IMR-90 (cell line): ENCODE measurements at regions not wholly inside any gene's neighbourhood (a gene's known extent, or its start where the extent isn't known, plus 50 kb on each side); places are given as distances from the start of the nearest gene placed in this dataset.

Experiments used
- ATAC-seq: fragments of 200-7000 bp; cut with Tn5 transposase; 2 replicates; pipeline ENCODE4 v1.9.1; 2020; ENCODE audit warnings: low read depth, mild to moderate bottlenecking, moderate library complexity
- BruUV-seq: library from RNA; stranded (reverse); fragments of 400-500 nt; replicated peaks from 2 replicates; lab custom pipeline; 2021; lab: Mats Ljungman, UMichigan
- CTCF ChIA-PET: fragments of 300-600 bp; formaldehyde crosslinking; extraction: SDS; loops from one replicate; lab custom pipeline; 2021; ENCODE audit warnings: antibody characterized with exemption; lab: Yijun Ruan, JAX
- POLR2A ChIA-PET: fragments of 300-600 bp; sonication (Branson Sonifier 250); formaldehyde crosslinking; loops from one replicate; lab custom pipeline; 2022; ENCODE audit warnings: antibody characterized with exemption; ENCODE audit not compliant: unreplicated experiment; lab: Charles Lee
- DNase-seq: peaks from one replicate; pipeline ENCODE4 v3.0.0; 2013
- H2AFZ ChIP-seq: replicated peaks from 2 replicates; pipeline ENCODE3; 2013; ENCODE audit warnings: low read length, mild to moderate bottlenecking; ENCODE audit not compliant: poor library complexity
- H2AK5ac ChIP-seq: 2 replicates; pipeline ENCODE4 v1.6.1; 2013; ENCODE audit warnings: low read depth, low read length, inconsistent platforms
- H2AK9ac ChIP-seq: replicated peaks from 2 replicates; pipeline ENCODE3; 2013; ENCODE audit warnings: mild to moderate bottlenecking, low read depth, low read length, moderate library complexity; ENCODE audit not compliant: poor library complexity
- H2BK120ac ChIP-seq: 2 replicates; pipeline ENCODE4 v1.6.1; 2013; ENCODE audit warnings: low read depth, low read length, inconsistent platforms
- H2BK15ac ChIP-seq: 3 replicates; pipeline ENCODE4 v1.6.1; 2013; ENCODE audit warnings: low read depth, low read length, inconsistent platforms
- H2BK20ac ChIP-seq: 2 replicates; pipeline ENCODE4 v1.6.1; 2013; ENCODE audit warnings: low read depth, mild to moderate bottlenecking, inconsistent platforms, low read length, moderate library complexity
- H2BK5ac ChIP-seq: 2 replicates; pipeline ENCODE4 v1.6.1; 2013; ENCODE audit warnings: mild to moderate bottlenecking, low read depth, low read length, inconsistent platforms; ENCODE audit not compliant: poor library complexity, severe bottlenecking
- H3K14ac ChIP-seq: replicated peaks from 2 replicates; pipeline ENCODE4 v1.6.1; 2013; ENCODE audit warnings: low read depth, low read length, inconsistent platforms
- H3K18ac ChIP-seq: 2 replicates; pipeline ENCODE4 v1.6.1; 2013; ENCODE audit warnings: low read depth, low read length, control low read depth
- H3K23ac ChIP-seq: 2 replicates; pipeline ENCODE4 v1.6.1; 2013; ENCODE audit warnings: low read depth, low read length, inconsistent platforms
- H3K27ac ChIP-seq: 2 replicates; pipeline ENCODE4 v1.5.1; 2013; ENCODE audit warnings: mild to moderate bottlenecking, control low read depth, low read length; ENCODE audit not compliant: insufficient read depth
- H3K27me3 ChIP-seq: 2 replicates; pipeline ENCODE4 v1.6.1; 2013; ENCODE audit warnings: low read length; ENCODE audit not compliant: control insufficient read depth, insufficient read depth
- H3K36me3 ChIP-seq: 2 replicates; pipeline ENCODE4 v1.6.1; 2013; ENCODE audit warnings: low read length, mixed read lengths; ENCODE audit not compliant: control insufficient read depth, insufficient read depth
- H3K4ac ChIP-seq: 2 replicates; pipeline ENCODE4 v1.6.1; 2013; ENCODE audit warnings: low read depth, low read length, inconsistent platforms
- H3K4me1 ChIP-seq: 2 replicates; pipeline ENCODE4 v1.6.1; 2013; ENCODE audit warnings: low read length, mixed read lengths; ENCODE audit not compliant: control insufficient read depth, insufficient read depth
- H3K4me2 ChIP-seq: 2 replicates; pipeline ENCODE4 v1.6.1; 2013; ENCODE audit warnings: low read depth, mild to moderate bottlenecking, control low read depth, low read length, moderate library complexity
- H3K4me3 ChIP-seq: 2 replicates; pipeline ENCODE4 v1.5.1; 2013; ENCODE audit warnings: low read depth, mild to moderate bottlenecking, control low read depth, low read length, moderate library complexity; ENCODE audit not compliant: insufficient read depth
- H3K56ac ChIP-seq: 2 replicates; pipeline ENCODE4 v1.6.1; 2013; ENCODE audit warnings: low read length, inconsistent platforms; ENCODE audit not compliant: insufficient read depth; ENCODE audit errors: extremely low read depth
- H3K79me1 ChIP-seq, 2 experiments: 2 replicates each; pipeline ENCODE4 v1.6.1; 2013; ENCODE audit warnings: low read length in 2 of 2, inconsistent platforms in 1 of 2, low read depth in 1 of 2
- H3K9ac ChIP-seq: 2 replicates; pipeline ENCODE4 v1.6.1; 2013; ENCODE audit warnings: low read depth, low read length, control low read depth
- H3K9me1 ChIP-seq: 2 replicates; pipeline ENCODE4 v1.6.1; 2013; ENCODE audit warnings: low read length, inconsistent platforms; ENCODE audit not compliant: insufficient read depth
- H3K9me3 ChIP-seq: 2 replicates; pipeline ENCODE4 v1.6.1; 2013; ENCODE audit warnings: low read length; ENCODE audit not compliant: control insufficient read depth, insufficient read depth
- H4K20me1 ChIP-seq: 2 replicates; pipeline ENCODE4 v1.6.1; 2013; ENCODE audit warnings: low read length, inconsistent platforms; ENCODE audit not compliant: insufficient read depth
- H4K5ac ChIP-seq: 2 replicates; pipeline ENCODE4 v1.6.1; 2013; ENCODE audit warnings: mild to moderate bottlenecking, low read depth, low read length, control low read depth
- H4K8ac ChIP-seq, 2 experiments: 2 replicates each; pipeline ENCODE4 v1.6.1; 2013; ENCODE audit warnings: low read depth in 2 of 2, low read length in 2 of 2, control low read depth in 1 of 2, inconsistent platforms in 1 of 2
- H4K91ac ChIP-seq: 2 replicates; pipeline ENCODE4 v1.6.1; 2013; ENCODE audit warnings: low read depth, low read length, inconsistent platforms; ENCODE audit not compliant: insufficient read depth
- MAFK ChIP-seq: IDR thresholded peaks from 2 replicates; pipeline ENCODE4 v1.6.1; 2012; ENCODE audit warnings: low read depth, low read length, improper control_type of control experiment
- WGBS, 2 experiments: methylation state at CpG; one replicate each; pipeline versions ENCODE4 v1.1.5 to v1.1.7; 2013; ENCODE audit warnings: missing lambda C conversion rate in 2 of 2; ENCODE audit not compliant: insufficient read length in 1 of 2; ENCODE audit errors: extremely low coverage in 2 of 2; 5-methylcytosine and 5-hydroxymethylcytosine counted together
- dilution Hi-C: fragments of 300-500 bp; cut with HindIII; formaldehyde crosslinking; loops from one replicate; pipeline ENCODE4 v1.14.3; 2018; ENCODE audit warnings: low sequenced_read_pairs; ENCODE audit not compliant: unreplicated experiment
- in situ Hi-C: fragments of 300-500 bp; cut with MboI; formaldehyde crosslinking; loops from 3 replicates; pipeline ENCODE4 v1.14.3; 2019; ENCODE audit warnings: low sequenced_read_pairs, inconsistent platforms, mixed read lengths
- intact Hi-C: fragments of 100-400 bp; cut with micrococcal nuclease; formaldehyde crosslinking; loops from 2 replicates; pipeline ENCODE4 v1.10.0; 2022
- TF ChIP-seq, protein P1 (sequence below): fragments of 150-350 bp; IDR thresholded peaks from 2 replicates; pipeline ENCODE4 v1.6.1; 2016; ENCODE audit warnings: low read depth, mild to moderate bottlenecking, low read length, moderate library complexity, borderline replicate concordance

GRCh38 chr4:33268776-33269175 is 2548.6 kb downstream of the PCDH7 start:
- CTCF ChIA-PET: interaction anchor here (0.5 kb wide), 1 partner anchor 57 kb away, joined by 7 read pairs; no protein-coding TSS in a partner anchor
- 55% methylated on average over 2 of the region's 5 CpGs; no CpG with 5 or more reads in 1 of the 2 experiments for WGBS, 2 experiments
- H3K56ac ChIP-seq: no peak overlapping the region

More at GRCh38 chr4:33268776-33269175, 2548.6 kb downstream of the PCDH7 start:
- in situ Hi-C loops: no loop called here
- Histone ChIP-seq H4K8ac (no peak overlapping the region), H3K23ac (no peak overlapping the region), H3K4me3 (no peak overlapping the region), H3K79me1 (no peaks in the 10 kb centered on the region), H2BK20ac (no peak overlapping the region), H2BK120ac (no peak overlapping the region), H2BK15ac (no peak overlapping the region), H3K9me3 (peaks cover 2% of the 10 kb centered on the region; the same call in 1 of the 2 replicates), H3K4ac (no peak overlapping the region), H4K20me1 (no peaks in the 10 kb centered on the region), H3K18ac (no peak overlapping the region), H3K27me3 (no peaks in the 10 kb centered on the region), H2AFZ (no peak overlapping the region), H3K27ac (no peak overlapping the region), H3K9ac (no peak overlapping the region), H3K36me3 (no peaks in the 10 kb centered on the region), H3K14ac (no peak overlapping the region), H4K91ac (no peak overlapping the region), H2BK5ac (no peak overlapping the region), H2AK9ac (no peak overlapping the region), H3K4me1 (no peaks in the 10 kb centered on the region), H2AK5ac (no peak overlapping the region), H4K5ac (no peak overlapping the region), H3K9me1 (no peaks in the 10 kb centered on the region), H3K4me2 (no peak overlapping the region)
- intact Hi-C loops: no loop called here
- no TSS peak for BruUV-seq
- DNase-seq: no peak
- POLR2A ChIA-PET: no interaction called here
- TF ChIP-seq, protein P1, sequence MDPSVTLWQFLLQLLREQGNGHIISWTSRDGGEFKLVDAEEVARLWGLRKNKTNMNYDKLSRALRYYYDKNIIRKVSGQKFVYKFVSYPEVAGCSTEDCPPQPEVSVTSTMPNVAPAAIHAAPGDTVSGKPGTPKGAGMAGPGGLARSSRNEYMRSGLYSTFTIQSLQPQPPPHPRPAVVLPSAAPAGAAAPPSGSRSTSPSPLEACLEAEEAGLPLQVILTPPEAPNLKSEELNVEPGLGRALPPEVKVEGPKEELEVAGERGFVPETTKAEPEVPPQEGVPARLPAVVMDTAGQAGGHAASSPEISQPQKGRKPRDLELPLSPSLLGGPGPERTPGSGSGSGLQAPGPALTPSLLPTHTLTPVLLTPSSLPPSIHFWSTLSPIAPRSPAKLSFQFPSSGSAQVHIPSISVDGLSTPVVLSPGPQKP: no peak
- no peak for TF ChIP-seq MAFK
- dilution Hi-C loops: no loop called here
- no peak for ATAC-seq
